CD4-positive, alpha-beta T cell treated with Interferon alpha-2 for 1 hour (primary cell): ENCODE measurements at regions not wholly inside any gene's neighbourhood (a gene's known extent, or its start where the extent isn't known, plus 50 kb on each side); places are given as distances from the start of the nearest gene placed in this dataset.
"Not testable (repeated sequence)": the region's sequence is repeated elsewhere in the genome, so short reads cannot be mapped to it uniquely, and the experiment has no call there.

ENCODE experiments used
- DNase-seq, 2 donors: peaks; one replicate each; pipeline ENCODE4 v3.0.0-alpha.2; 2020 to 2022

DNA sequence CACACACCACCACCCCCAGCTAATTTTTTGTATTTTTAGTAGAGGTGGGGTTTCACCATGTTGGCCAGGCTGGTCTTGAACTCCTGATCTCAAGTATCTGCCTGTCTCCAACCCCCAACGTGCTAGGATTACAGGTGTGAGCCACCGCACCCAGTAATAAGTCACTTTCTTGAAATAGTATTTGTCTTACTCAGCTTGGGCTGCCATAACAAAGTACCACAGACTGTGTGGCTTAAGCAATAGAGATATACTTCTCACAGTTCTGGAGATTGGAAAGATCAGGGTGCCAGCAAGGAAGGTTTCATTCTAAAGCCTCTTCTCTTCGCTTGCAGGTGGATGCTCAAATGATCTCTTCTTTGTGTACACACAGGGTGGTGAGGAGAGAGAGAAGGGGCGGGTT lies 99.8 kb downstream of the ARRDC3 start:
- no peak for DNase-seq

DNA sequence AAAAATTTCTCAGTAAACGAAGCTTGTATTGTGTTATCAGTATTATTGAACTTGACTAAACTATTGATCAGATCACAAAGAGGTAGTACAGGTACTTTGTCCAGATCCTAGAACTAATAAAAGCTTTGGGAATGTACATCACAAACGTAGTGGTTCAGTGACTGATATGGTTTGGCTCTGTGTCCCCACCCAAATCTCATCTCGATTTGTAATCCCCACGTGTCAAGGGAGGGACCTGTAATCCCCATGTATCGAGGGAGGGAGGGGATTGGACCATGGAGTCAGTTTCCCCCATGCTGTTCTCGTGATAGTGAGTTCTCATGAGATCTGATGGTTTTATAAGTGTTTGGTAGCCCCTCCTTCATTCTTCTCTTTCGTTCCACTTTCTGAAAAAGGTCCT lies 100.9 kb downstream of the ARRDC3 start:
- no peak for DNase-seq

- no peak for DNase-seq
These were observed 101.7 kb downstream of the ARRDC3 start for GRCh38 chr5:91281401-91281800.

DNA sequence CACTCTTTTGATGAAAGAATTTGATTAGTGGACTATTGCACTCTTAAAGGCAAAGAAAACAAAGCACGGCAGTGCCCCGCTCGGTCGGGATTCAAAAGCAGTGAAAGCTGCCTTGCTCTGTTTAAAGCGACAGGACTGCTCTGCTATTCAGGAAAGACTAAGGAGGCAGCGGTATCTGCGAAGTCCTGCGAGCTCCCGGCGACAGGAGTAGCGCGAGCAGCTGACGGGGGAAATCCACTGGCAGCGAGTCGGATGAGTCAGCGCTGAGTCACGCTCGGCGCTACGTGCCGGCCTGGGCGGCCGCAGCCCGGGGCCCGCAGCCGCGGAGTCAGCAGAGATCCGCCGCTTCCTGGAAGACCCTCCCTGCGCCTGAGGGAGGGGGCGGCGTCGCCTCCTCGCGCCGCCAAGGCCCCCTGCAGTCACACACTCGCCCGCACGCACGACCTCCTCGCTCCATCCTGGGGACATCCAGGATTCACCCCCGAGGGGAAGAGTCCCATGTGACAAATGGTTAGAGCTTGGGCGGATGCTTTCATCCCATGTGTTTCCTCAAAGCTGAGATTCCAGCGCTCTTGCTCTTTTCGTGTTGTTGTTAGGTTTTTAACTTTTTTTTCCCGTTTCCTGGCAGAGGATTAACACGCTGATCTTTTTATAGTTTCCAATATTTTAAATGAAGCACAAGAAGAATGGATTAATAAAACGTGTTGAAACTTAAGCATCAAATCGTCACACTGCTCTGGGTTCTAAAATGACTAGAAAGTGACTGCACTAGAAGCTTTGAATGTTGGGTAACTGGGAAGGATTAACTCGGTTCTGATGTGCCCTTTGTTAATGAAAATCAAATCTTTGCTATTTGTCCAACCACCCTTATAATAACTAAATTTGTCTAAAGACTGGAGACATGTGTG lies 102.5 kb downstream of the ARRDC3 start:
- DNase-seq, result peak; percentile 87 to 88

DNA sequence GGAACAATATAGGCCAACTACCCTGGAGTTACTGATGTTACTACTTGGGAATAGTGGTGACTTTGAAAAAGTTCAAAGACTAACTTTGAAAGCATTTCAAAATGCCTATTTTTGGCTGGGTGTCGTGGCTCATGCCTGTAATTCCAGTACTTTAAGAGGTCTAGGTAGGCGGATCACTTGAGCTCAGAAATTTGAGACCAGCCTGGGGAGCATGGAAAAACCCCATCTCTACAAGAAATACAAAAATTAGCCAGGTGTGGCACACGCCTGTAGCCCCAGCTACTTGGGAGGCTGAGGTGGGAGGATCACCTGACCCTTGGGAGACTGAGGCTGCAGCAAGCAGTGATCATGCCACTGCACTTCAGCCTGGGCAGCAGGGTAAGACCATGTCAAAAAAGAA lies 105.3 kb downstream of the ARRDC3 start:
- no peak for DNase-seq

- no peak for DNase-seq
These were observed 106.0 kb downstream of the ARRDC3 start for GRCh38 chr5:91277093-91277626.

GRCh38 chr5:91272858-91273257 lies 110.3 kb downstream of the ARRDC3 start:
- DNase-seq, result no peak

DNA sequence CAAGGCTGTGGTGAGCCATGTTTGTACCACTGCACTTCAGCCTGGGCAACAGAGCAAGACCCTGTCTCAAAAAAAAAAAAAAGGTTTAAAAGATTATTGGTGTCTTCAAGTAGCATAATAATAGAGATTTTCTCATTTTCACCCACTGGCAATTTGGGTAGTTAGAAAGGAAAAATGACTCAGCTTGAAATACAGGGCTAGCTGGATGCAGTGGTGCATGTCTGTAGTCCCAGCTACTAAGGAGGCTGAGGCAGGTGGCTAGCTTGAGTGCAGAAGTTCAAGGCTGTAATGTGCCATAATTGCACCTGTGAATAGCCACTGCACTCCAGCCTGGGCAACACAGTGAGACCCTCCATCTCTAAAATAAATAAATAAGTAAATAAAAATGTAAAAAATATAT lies 111.1 kb downstream of the ARRDC3 start:
- DNase-seq, result no peak

DNA sequence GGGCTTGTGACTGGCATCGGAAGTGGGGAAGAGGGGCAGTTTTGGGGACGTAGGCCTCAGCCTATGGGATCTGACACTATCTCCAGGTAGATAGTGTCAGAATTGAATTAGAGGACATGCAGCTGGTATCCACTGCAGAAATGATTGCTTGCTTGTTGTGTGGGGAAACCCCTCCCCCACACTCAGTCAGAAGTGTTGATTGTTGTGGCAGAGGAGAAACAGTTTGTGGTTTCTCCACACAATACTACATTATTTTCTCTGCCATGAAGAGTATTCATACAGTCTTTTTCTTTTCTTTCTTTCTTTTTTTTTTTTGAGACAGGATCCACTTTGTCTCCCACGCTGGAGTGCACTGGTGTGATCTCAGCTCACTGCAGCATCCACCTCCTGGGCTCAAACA lies 113.9 kb downstream of the ARRDC3 start:
- DNase-seq, result peak in 1 of 2 donors; percentile 15

GRCh38 chr5:91266184-91266705 lies 116.9 kb downstream of the ARRDC3 start:
- peak in 1 of 2 donors; percentile 6 for DNase-seq

- DNase-seq, result no peak
These were observed 118.6 kb downstream of the ARRDC3 start for GRCh38 chr5:91264311-91265051.

DNA sequence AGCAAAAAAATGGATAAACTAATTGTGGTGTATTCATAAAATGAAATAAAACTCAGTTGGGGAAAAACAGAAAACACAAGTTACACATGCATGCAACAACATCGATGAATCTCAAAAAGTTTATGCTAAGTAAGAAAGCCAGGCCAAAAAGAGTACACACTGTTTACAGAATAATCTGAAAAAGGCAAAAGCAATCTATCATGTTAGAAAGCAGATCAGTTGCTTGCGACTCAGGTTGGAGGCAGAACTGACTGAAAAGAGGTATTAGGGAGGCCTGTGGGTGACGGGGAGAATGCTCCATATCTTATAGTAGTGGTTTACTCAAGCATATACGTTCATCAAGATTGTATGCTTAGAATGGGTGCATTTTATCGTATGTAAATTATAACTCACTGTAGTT lies 119.2 kb downstream of the ARRDC3 start:
- no peak for DNase-seq

- no peak for DNase-seq
These were observed 125.8 kb downstream of the ARRDC3 start for GRCh38 chr5:91257301-91257700.

- no peak for DNase-seq
These were observed 127.0 kb downstream of the ARRDC3 start for GRCh38 chr5:91256142-91256524.

DNA sequence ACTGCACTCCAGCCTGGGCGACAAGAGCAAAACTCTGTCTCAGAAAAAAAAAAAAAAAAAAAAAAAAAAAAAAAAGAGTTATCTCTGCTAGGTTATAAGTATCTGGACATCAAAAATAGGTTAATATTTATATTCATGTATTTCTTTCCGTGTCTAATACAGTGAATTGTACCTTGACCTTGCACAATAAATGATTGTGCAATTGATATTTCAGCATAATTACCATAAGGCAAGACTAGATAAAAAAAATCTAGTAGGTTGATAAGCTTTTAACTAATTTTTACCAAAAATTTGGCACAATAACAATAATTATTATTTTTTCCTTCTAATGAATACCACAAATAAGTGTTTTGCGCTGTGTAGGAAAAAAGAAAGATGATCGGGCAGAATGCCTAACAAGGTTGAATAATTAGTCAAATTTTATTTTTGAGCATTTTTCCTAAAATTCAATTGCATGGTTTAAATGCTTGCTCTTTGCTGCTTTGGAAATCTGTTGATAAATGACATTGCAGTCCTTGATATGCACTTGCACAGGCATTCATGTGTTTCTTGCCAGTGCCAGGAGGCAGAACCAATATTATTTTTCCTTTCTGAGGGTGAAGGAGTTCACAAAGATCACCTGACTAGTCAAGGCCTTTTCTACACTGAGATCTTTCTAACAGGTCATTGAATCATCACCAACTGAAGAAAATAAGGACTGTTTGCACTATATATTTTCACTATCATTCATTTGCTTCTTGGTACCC lies 127.5 kb downstream of the ARRDC3 start:
- no peak for DNase-seq

- DNase-seq, result no peak
These were observed 130.2 kb downstream of the ARRDC3 start for GRCh38 chr5:91252916-91253315.

DNA sequence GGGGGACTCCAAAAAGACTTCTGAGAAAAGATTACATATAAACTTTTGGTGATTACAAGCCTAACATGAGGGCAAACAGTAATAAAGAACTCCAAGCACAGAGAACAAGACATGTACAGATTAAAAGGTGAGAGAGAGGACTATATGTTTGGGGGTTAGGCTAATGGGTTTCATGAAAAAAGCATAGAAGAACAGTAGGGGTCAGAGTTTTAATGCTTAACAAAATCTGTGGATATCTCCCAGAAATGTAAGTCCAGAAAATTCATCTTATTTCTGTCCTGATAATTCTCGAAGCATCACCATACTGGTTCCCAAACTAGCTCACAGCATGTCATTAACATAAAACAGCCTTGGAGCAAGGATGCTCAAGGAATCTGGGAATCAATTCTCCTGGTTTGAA lies 137.2 kb downstream of the ARRDC3 start:
- DNase-seq, result no peak

DNA sequence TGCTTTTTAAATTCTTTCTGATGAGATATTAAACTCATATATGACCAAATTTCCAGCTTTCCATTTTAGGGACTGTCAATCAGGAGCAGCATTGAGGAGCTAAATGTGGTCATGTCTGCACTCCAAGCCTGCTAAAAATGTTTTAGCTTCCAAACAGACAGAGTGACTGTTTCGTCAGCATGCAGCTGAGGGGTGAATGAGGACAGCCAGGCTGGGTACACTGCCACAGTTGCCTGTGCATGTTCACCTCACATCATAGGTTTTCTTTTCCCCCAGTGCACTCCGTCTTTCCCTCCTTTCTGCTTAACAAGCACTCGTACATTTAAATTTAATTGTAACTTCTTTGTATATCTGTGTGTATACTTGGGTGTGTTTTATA lies 138.1 kb downstream of the ARRDC3 start:
- DNase-seq, result no peak

GRCh38 chr5:91244380-91245073 lies 138.6 kb downstream of the ARRDC3 start:
- DNase-seq, result no peak

GRCh38 chr5:91243852-91244251 lies 139.3 kb downstream of the ARRDC3 start:
- no peak for DNase-seq

DNA sequence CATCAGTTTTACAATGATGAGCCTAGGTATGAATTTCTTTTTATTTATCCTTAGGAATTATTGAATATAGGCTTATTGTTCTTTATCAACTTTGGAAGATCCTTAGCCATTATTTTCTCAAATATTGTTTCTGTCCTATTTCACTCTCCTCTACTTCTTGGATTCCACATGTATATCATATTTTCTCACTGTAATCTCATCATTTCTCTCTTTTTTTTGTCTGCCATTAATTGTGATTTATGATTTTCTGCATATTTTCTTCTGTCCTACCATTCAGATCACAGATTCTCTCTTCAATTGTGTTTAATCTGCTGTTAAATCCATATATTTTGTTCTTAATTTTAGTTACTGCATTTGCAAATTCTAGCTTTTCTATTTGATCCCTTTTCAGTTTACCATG lies 139.8 kb downstream of the ARRDC3 start:
- DNase-seq, result no peak

GRCh38 chr5:91241460-91241859 lies 141.7 kb downstream of the ARRDC3 start:
- DNase-seq, result not testable (repeated sequence)
